Hematopoietic multipotent progenitor cell treated with erythropoietin and hydrocortisone succinate and interleukin-3 and kit ligand, for 8 days (in vitro differentiated cells): ENCODE measurements at regions not wholly inside any gene's neighbourhood (a gene's known extent, or its start where the extent isn't known, plus 50 kb on each side); places are given as distances from the start of the nearest gene placed in this dataset.
A peak's percentile ranks its signal among the peaks of the same experiment; 100 is the strongest.
"Not testable (repeated sequence)": the region's sequence is repeated elsewhere in the genome, so short reads cannot be mapped to it uniquely, and the experiment has no call there.

Experiments used
- DNase-seq: peaks from one replicate; pipeline ENCODE4 v3.0.0-alpha.2; 2015

DNA sequence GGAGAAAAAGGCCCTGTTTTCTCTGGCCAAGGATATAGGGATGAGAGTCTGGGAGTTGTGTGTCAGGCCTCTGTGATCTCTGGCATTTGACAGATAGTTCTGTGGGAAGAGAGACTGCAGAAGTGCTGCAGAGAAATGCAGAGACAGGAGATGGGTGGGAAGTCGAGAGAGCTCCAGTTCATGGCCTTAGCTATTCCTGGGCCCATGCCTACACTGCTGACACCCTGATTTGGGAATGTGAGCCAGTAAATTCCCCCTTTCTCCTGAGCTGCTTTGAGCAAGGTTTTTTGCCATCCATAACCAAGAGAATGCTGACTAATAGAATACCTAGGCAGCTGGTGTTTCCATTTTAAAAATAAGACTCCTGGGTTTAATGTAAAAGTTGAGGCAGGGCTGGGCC, 59.3 kb downstream of the EBLN2 start:
- no peak for DNase-seq

DNA sequence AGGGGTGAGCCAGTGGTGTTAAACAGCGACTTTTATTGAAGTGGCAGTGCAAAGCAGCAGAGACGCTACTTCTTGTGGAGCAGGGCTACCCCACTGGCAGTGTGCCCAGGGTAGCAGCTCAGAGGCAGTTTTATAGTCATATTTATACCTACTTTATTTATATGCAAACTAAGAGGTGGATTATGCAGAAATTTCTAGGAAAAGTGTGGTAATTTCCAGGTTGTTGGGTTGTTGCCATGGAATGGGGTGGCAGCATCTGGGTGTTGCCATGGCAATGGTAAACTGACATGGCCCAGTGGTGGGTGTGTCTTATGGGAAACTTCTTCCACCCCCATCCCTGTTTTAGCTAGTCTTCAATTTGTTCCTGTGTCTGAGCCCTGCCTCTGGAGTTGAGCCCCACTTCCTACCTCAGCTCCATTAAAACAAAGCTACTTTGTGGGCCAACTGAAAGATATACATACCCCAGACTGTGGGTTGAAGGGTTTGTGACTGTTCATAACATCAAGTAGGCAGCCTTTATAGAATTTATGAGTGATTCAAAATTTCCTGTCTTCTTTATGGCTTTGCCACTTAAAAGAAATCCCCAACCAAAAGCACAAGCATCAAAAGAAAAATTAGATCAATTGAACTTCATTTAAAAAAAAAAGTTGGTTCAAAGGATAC, 60.3 kb downstream of the EBLN2 start:
- peak; percentile 30 for DNase-seq

- DNase-seq = no peak
These were observed 72.6 kb downstream of the EBLN2 start for GRCh38 chr3:73134034-73134433.

DNA sequence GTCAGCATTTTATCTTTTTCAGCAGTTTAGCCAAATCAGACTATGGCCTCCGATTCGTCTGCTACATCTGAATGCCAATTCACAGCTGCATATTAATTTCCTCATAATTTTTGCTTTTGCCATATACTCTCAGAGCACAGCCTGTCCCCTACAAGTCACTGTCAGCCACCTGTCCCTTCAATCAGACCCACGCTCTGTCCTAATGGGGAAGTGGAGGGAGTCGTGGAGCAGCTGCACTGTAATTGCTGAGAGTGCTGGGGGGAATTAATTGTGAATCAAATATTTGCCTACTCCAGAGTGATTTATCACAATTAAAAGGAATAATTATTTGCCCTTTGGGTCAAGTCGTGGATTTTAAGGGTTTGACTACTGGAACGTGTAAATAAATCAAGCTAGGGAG, 75.5 kb downstream of the EBLN2 start:
- DNase-seq = no peak

DNA sequence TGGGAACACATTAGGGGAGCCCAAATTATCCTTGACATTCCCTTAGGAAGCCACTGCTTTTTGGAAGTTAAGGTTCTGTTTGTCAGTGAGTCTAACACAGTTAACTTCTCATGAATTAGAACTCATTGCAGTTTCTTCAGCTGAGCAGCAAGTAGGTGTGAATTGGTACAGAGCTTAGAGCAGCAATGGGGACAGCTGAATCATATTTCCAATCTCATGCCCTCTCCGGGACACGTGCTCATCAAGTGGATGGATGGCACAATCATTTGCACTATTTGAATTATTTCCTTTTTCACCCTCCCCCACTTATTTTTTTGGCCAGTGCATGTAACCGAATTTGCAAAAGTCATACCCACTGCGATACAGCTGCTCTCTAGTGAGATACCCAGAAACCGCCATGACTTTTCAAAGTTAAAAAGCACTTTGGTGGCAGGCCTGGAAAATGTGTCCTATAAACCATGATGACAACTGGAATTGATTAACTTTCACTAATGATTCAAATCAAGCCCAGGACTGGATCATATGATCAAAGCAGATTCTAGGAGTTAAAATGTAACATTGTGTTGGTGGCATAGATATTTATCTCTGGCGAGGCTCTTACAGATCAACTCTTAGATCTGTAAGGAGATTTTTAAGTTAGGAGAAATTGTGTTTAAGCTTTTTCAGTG, 76.4 kb downstream of the EBLN2 start:
- no peak for DNase-seq

DNA sequence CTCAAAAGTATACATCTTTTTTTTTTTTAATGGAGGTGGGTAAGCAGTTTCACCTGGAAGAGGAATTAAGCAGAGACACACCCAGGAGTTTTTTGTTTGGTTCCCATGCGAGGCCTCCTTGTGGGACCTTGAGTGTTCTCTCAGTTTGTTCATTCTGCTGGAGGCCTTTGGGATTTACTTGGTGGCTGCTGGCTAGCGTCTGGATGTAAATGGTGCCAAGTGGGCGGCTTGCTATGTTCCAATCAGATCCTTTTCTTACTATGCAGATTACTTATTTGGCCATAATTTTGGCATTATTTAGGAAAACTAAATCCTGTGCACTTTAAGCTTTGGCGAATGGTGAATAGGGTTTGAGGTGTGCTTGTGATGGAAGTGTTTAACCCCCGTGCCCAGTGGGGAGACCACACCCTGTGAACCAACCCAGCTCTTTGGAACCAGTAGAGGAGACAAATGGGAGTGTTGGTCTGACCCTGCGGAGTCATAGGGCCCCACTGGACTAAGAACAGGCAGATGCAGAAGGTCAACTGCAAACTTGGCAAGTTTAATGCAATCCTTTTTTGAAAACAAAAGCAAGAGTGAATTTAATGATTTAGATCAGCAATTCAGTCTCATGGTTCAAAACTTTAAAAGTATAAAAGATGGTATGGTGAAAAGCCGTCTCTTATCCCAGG, 79.4 kb downstream of the EBLN2 start:
- no peak for DNase-seq

DNA sequence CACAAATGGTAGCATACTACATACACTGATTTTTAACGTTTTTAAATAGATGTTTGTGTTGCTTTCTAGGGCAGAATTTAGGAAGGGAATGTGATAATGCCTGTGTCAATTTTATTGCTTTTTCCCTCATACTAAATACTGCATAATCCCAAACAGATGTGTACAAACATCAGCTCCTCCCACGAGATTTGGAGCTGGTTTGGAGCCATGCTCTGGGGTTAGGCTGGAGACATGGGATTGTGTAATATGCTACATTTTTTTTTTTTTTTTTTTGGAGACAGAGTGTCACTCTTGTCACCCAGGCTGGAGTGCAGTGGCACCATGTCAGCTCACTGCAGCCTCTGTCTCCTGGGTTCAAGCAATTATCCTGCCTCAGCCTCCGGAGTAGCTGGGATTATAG, 80.1 kb downstream of the EBLN2 start:
- DNase-seq = no peak

DNA sequence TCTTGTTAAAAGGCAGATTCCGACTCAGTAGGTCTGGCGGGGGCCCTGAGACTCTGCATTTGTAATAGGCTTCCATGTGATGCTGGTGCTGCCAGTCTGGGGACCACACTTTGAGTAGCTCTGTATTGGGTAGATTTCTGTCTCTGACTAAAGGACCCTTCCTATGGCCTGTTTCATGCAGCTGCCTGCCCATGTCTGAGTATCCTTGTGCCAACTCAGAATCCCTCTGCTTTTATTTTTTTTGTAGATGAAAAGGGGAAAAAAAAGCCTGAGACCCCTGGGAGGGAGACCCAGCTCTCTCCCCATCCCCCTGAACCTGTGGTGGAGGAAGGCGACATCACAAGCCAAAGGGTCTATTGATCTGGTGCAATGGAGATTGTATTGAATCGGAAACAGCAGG, 81.9 kb downstream of the EBLN2 start:
- no peak for DNase-seq

- peak; percentile 98 for DNase-seq
These were observed 82.4 kb downstream of the EBLN2 start for GRCh38 chr3:73143821-73144237.

- DNase-seq = peak; percentile 85
These were observed 82.8 kb downstream of the EBLN2 start for GRCh38 chr3:73144276-73144675.

GRCh38 chr3:73144828-73145227, 83.4 kb downstream of the EBLN2 start:
- no peak for DNase-seq

DNA sequence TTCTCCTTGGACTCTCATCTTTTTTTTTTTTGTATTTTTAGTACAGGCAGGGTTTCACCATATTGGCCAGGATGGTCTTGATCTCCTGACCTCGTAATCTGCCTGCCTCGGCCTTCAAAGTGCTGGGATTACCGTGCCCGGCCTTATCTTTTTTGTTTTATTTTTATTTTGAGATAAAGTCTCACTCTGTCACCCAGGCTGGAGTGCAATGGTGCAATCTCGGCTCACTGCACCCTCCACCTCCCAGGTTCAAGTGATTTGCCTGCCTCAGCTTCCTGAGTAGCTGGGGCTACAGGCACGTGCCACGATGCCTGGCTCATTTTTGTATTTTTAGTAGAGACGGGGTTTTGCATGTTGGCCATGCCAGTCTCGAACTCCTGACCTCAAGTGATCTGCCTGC, 86.0 kb downstream of the EBLN2 start:
- DNase-seq = not testable (repeated sequence)

- DNase-seq = no peak
These were observed 86.7 kb downstream of the EBLN2 start for GRCh38 chr3:73148206-73148605.

GRCh38 chr3:73148682-73149081, 87.2 kb downstream of the EBLN2 start:
- DNase-seq = no peak

GRCh38 chr3:73150369-73151130, 89.1 kb downstream of the EBLN2 start:
- DNase-seq = peak; percentile 61

DNA sequence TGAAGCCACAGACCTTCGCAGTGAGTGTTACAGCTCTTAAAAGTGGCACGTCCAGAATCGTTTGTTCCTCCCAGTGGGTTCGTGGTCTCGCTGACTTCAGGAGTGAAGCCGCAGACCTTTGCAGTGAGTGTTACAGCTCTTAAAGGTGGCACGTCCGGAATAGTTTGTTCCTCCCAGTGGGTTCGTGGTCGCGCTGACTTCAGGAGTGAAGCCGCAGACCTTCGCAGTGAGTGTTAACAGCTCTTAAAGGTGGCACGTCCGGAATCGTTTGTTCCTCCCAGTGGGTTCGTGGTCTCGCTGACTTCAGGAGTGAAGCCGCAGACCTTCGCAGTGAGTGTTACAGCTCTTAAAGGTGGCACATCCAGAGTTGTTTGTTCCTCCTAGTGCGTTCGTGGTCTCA, 91.1 kb downstream of the EBLN2 start:
- not testable (repeated sequence) for DNase-seq

- DNase-seq = not testable (repeated sequence)
These were observed 91.6 kb downstream of the EBLN2 start for GRCh38 chr3:73153057-73153456.

GRCh38 chr3:73154261-73154660, 92.8 kb downstream of the EBLN2 start:
- peak; percentile 18 for DNase-seq

GRCh38 chr3:73155441-73155840, 94.0 kb downstream of the EBLN2 start:
- not testable (repeated sequence) for DNase-seq

- DNase-seq = no peak
These were observed 103.2 kb downstream of the EBLN2 start for GRCh38 chr3:73164622-73165021.

GRCh38 chr3:73175698-73176097, 114.2 kb downstream of the EBLN2 start:
- no peak for DNase-seq

GRCh38 chr3:73176941-73177340, 115.5 kb downstream of the EBLN2 start:
- DNase-seq = no peak

- no peak for DNase-seq
These were observed 116.4 kb downstream of the EBLN2 start for GRCh38 chr3:73177827-73178226.
